ENCODE measurements at regions not wholly inside any gene's neighbourhood (a gene's known extent, or its start where the extent isn't known, plus 50 kb on each side); places are given as distances from the start of the nearest gene placed in this dataset.
"Not testable (repeated sequence)": the region's sequence is repeated elsewhere in the genome, so short reads cannot be mapped to it uniquely, and the experiment has no call there.

- H3K27ac Mint-ChIP-seq = no peak overlapping the region
- CTCF ChIA-PET = no interaction called here
- DNase-seq (no peak), ATAC-seq (no peak)
- Histone ChIP-seq H3K9me3 (ENCODE audit: control insufficient read depth in 2 of 3, low read length in 3 of 3) (no peaks in the 10 kb centered on the region), H3K27me3 (ENCODE audit: control insufficient read depth in 2 of 2, insufficient read depth in 2 of 2, low read length in 2 of 2) (no peaks in the 10 kb centered on the region), H3K4me1 (ENCODE audit: control insufficient read depth in 2 of 2, insufficient read depth in 2 of 2, low read length in 2 of 2) (no peaks in the 10 kb centered on the region), H3K4me3 (ENCODE audit: low read length) (no peak overlapping the region), H3K36me3 (ENCODE audit: control insufficient read depth in 2 of 3, insufficient read depth in 3 of 3, low read length in 3 of 3) (no peaks in the 10 kb centered on the region), H3K27ac (ENCODE audit: low read depth, low read length) (no peak overlapping the region)
- H3K4me1 Mint-ChIP-seq = no peaks in the 10 kb centered on the region
- H3K27me3 Mint-ChIP-seq = peaks cover 0 to 21% (median 13%) of the 10 kb centered on the region in 5 donors
- POLR2A ChIA-PET = no interaction called here
- H3K9me3 Mint-ChIP-seq = peaks cover 0 to 14% (median 2%) of the 10 kb centered on the region in 11 donors
- H3K36me3 Mint-ChIP-seq = no peaks in the 10 kb centered on the region
- intact Hi-C loops (cut with micrococcal nuclease) = no loop called here
- no peak overlapping the region for H3K4me3 Mint-ChIP-seq
Observed at GRCh38 chr3:170670504-170670903, 84.6 kb upstream of the SLC7A14 start.

- H3K4me3 ChIP-seq (ENCODE audit: low read length); H3K36me3 Mint-ChIP-seq; H3K27me3 Mint-ChIP-seq; DNase-seq; POLR2A ChIA-PET; H3K4me1 Mint-ChIP-seq; CTCF ChIA-PET; H3K4me1 ChIP-seq (ENCODE audit: control insufficient read depth in 2 of 2, insufficient read depth in 2 of 2, low read length in 2 of 2); H3K27me3 ChIP-seq (ENCODE audit: control insufficient read depth in 2 of 2, insufficient read depth in 2 of 2, low read length in 2 of 2); H3K27ac Mint-ChIP-seq; H3K36me3 ChIP-seq (ENCODE audit: control insufficient read depth in 2 of 3, insufficient read depth in 3 of 3, low read length in 3 of 3); intact Hi-C loops (cut with micrococcal nuclease); H3K4me3 Mint-ChIP-seq; H3K27ac ChIP-seq (ENCODE audit: low read depth, low read length); ATAC-seq; H3K9me3 ChIP-seq (ENCODE audit: control insufficient read depth in 2 of 3, low read length in 3 of 3); H3K9me3 Mint-ChIP-seq: not testable (repeated sequence)
Observed at GRCh38 chr3:170662986-170663385, 77.1 kb upstream of the SLC7A14 start.

GRCh38 chr3:170660139-170660538 lies 74.3 kb upstream of the SLC7A14 start:
- no peaks in the 10 kb centered on the region for H3K4me1 Mint-ChIP-seq
- DNase-seq (no peak), ATAC-seq (no peak)
- Histone ChIP-seq H3K27me3 (ENCODE audit: control insufficient read depth in 2 of 2, insufficient read depth in 2 of 2, low read length in 2 of 2) (no peaks in the 10 kb centered on the region), H3K36me3 (ENCODE audit: control insufficient read depth in 2 of 3, insufficient read depth in 3 of 3, low read length in 3 of 3) (no peaks in the 10 kb centered on the region), H3K27ac (ENCODE audit: low read depth, low read length) (no peak overlapping the region), H3K9me3 (ENCODE audit: control insufficient read depth in 2 of 3, low read length in 3 of 3) (no peaks in the 10 kb centered on the region), H3K4me1 (ENCODE audit: control insufficient read depth in 2 of 2, insufficient read depth in 2 of 2, low read length in 2 of 2) (no peaks in the 10 kb centered on the region), H3K4me3 (ENCODE audit: low read length) (no peak overlapping the region)
- no peaks in the 10 kb centered on the region for H3K36me3 Mint-ChIP-seq
- H3K9me3 Mint-ChIP-seq = peaks cover 0 to 5% (median 0%) of the 10 kb centered on the region in 11 donors
- peaks cover 0 to 10% (median 0%) of the 10 kb centered on the region in 5 donors for H3K27me3 Mint-ChIP-seq
- intact Hi-C loops (cut with micrococcal nuclease) = no loop called here
- CTCF ChIA-PET = no interaction called here
- no peak overlapping the region for H3K4me3 Mint-ChIP-seq
- POLR2A ChIA-PET = interaction anchor here (0.6 kb wide), 1 partner anchor 234 kb away, joined by 3 read pairs; no protein-coding TSS in a partner anchor
- H3K27ac Mint-ChIP-seq = no peak overlapping the region

- H3K9me3 ChIP-seq (ENCODE audit: control insufficient read depth in 2 of 3, low read length in 3 of 3) = no peaks in the 10 kb centered on the region
- no peaks in the 10 kb centered on the region for H3K27me3 ChIP-seq (ENCODE audit: control insufficient read depth in 2 of 2, insufficient read depth in 2 of 2, low read length in 2 of 2)
- H3K36me3 ChIP-seq (ENCODE audit: control insufficient read depth in 2 of 3, insufficient read depth in 3 of 3, low read length in 3 of 3) = no peaks in the 10 kb centered on the region
- H3K4me1 ChIP-seq (ENCODE audit: control insufficient read depth in 2 of 2, insufficient read depth in 2 of 2, low read length in 2 of 2) = no peaks in the 10 kb centered on the region
- ATAC-seq = no peak
- Mint-ChIP-seq H3K4me1 (no peaks in the 10 kb centered on the region), H3K27me3 (peaks cover 0 to 24% (median 6%) of the 10 kb centered on the region in 5 donors), H3K36me3 (no peaks in the 10 kb centered on the region), H3K9me3 (peaks cover 0 to 5% (median 0%) of the 10 kb centered on the region in 11 donors), H3K4me3 (no peak overlapping the region), H3K27ac (no peak overlapping the region)
- no peak overlapping the region for H3K27ac ChIP-seq (ENCODE audit: low read depth, low read length)
- intact Hi-C loops (cut with micrococcal nuclease) = no loop called here
- POLR2A ChIA-PET = no interaction called here
- H3K4me3 ChIP-seq (ENCODE audit: low read length) = no peak overlapping the region
- no peak for DNase-seq
- CTCF ChIA-PET = no interaction called here
Observed at GRCh38 chr3:170657312-170657711, 71.4 kb upstream of the SLC7A14 start.

GRCh38 chr3:170656284-170656683 lies 70.4 kb upstream of the SLC7A14 start:
- H3K27ac Mint-ChIP-seq = no peak overlapping the region
- H3K27me3 ChIP-seq (ENCODE audit: control insufficient read depth in 2 of 2, insufficient read depth in 2 of 2, low read length in 2 of 2) = no peaks in the 10 kb centered on the region
- no peaks in the 10 kb centered on the region for H3K9me3 ChIP-seq (ENCODE audit: control insufficient read depth in 2 of 3, low read length in 3 of 3)
- H3K4me3 ChIP-seq (ENCODE audit: low read length) = no peak overlapping the region
- no peaks in the 10 kb centered on the region for H3K4me1 ChIP-seq (ENCODE audit: control insufficient read depth in 2 of 2, insufficient read depth in 2 of 2, low read length in 2 of 2)
- peaks cover 0 to 5% (median 0%) of the 10 kb centered on the region in 11 donors for H3K9me3 Mint-ChIP-seq
- H3K4me3 Mint-ChIP-seq = no peak overlapping the region
- ChIA-PET CTCF (no interaction called here), POLR2A (no interaction called here)
- no peaks in the 10 kb centered on the region for H3K4me1 Mint-ChIP-seq
- ATAC-seq (no peak), DNase-seq (no peak)
- intact Hi-C loops (cut with micrococcal nuclease) = no loop called here
- no peaks in the 10 kb centered on the region for H3K36me3 Mint-ChIP-seq
- H3K27ac ChIP-seq (ENCODE audit: low read depth, low read length) = no peak overlapping the region
- peaks cover 0 to 31% (median 13%) of the 10 kb centered on the region in 5 donors for H3K27me3 Mint-ChIP-seq
- H3K36me3 ChIP-seq (ENCODE audit: control insufficient read depth in 2 of 3, insufficient read depth in 3 of 3, low read length in 3 of 3) = no peaks in the 10 kb centered on the region

GRCh38 chr3:170653801-170654200 lies 67.9 kb upstream of the SLC7A14 start:
- H3K36me3 ChIP-seq (ENCODE audit: control insufficient read depth in 2 of 3, insufficient read depth in 3 of 3, low read length in 3 of 3) = no peaks in the 10 kb centered on the region
- no peaks in the 10 kb centered on the region for H3K9me3 ChIP-seq (ENCODE audit: control insufficient read depth in 2 of 3, low read length in 3 of 3)
- no peak overlapping the region for H3K27ac ChIP-seq (ENCODE audit: low read depth, low read length)
- ChIA-PET CTCF (no interaction called here), POLR2A (no interaction called here)
- H3K36me3 Mint-ChIP-seq = no peaks in the 10 kb centered on the region
- no peak for ATAC-seq
- no peak overlapping the region for H3K27ac Mint-ChIP-seq
- peaks cover 5 to 42% (median 15%) of the 10 kb centered on the region in 5 donors for H3K27me3 Mint-ChIP-seq
- intact Hi-C loops (cut with micrococcal nuclease) = no loop called here
- no peaks in the 10 kb centered on the region for H3K27me3 ChIP-seq (ENCODE audit: control insufficient read depth in 2 of 2, insufficient read depth in 2 of 2, low read length in 2 of 2)
- H3K4me3 ChIP-seq (ENCODE audit: low read length) = no peak overlapping the region
- H3K9me3 Mint-ChIP-seq = peaks cover 0 to 5% (median 0%) of the 10 kb centered on the region in 11 donors
- H3K4me3 Mint-ChIP-seq = no peak overlapping the region
- H3K4me1 ChIP-seq (ENCODE audit: control insufficient read depth in 2 of 2, insufficient read depth in 2 of 2, low read length in 2 of 2) = no peaks in the 10 kb centered on the region
- H3K4me1 Mint-ChIP-seq = no peaks in the 10 kb centered on the region
- no peak for DNase-seq

- Mint-ChIP-seq H3K4me3 (no peak overlapping the region), H3K36me3 (no peaks in the 10 kb centered on the region), H3K27ac (peak overlapping the region in 1 of 9 donors; percentile 32), H3K4me1 (no peaks in the 10 kb centered on the region), H3K9me3 (peaks cover 0 to 3% (median 0%) of the 10 kb centered on the region in 11 donors), H3K27me3 (peaks cover 10 to 35% (median 29%) of the 10 kb centered on the region in 5 donors)
- Histone ChIP-seq H3K4me1 (ENCODE audit: control insufficient read depth in 2 of 2, insufficient read depth in 2 of 2, low read length in 2 of 2) (no peaks in the 10 kb centered on the region), H3K9me3 (ENCODE audit: control insufficient read depth in 2 of 3, low read length in 3 of 3) (no peaks in the 10 kb centered on the region), H3K27me3 (ENCODE audit: control insufficient read depth in 2 of 2, insufficient read depth in 2 of 2, low read length in 2 of 2) (no peaks in the 10 kb centered on the region), H3K27ac (ENCODE audit: low read depth, low read length) (no peak overlapping the region), H3K36me3 (ENCODE audit: control insufficient read depth in 2 of 3, insufficient read depth in 3 of 3, low read length in 3 of 3) (no peaks in the 10 kb centered on the region), H3K4me3 (ENCODE audit: low read length) (no peak overlapping the region)
- no peak for DNase-seq
- no peak for ATAC-seq
- POLR2A ChIA-PET = no interaction called here
- intact Hi-C loops (cut with micrococcal nuclease) = no loop called here
- CTCF ChIA-PET = no interaction called here
Observed at GRCh38 chr3:170651260-170651845, 65.5 kb upstream of the SLC7A14 start.
